ENCODE measurements at regions not wholly inside any gene's neighbourhood (a gene's known extent, or its start where the extent isn't known, plus 50 kb on each side); places are given as distances from the start of the nearest gene placed in this dataset.

DNA sequence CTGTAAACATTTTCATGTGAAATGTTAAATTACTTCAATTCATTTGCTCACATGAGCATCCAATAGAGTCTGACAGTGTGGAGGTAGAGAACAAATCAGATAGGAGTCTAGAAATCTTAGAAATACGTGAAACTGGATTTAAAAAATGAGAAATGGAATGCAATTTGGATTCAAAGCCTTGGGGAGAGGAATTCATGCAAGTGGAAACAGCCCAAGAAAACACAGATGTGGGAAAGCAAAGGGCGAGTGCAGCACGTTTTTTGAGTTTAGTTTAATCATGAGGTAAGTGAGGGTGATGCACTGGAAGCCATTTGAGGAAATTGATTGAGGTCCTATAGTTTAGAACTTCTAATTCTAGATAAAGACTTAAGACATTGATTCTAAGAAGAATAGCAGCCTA is 434.7 kb downstream of the C3orf38 start:
- Mint-ChIP-seq H3K27me3 (ENCODE audit: low read depth) (peaks cover 9% of the 10 kb centered on the region), H3K27ac (ENCODE audit: unreplicated experiment) (no peak overlapping the region), H3K4me3 (ENCODE audit: unreplicated experiment) (no peak overlapping the region), H3K36me3 (ENCODE audit: low read depth) (no peaks in the 10 kb centered on the region), H3K4me1 (ENCODE audit: low read depth) (peaks cover 11% of the 10 kb centered on the region), H3K9me3 (ENCODE audit: low read depth) (no peaks in the 10 kb centered on the region)
- TF ChIP-seq, protein P1, sequence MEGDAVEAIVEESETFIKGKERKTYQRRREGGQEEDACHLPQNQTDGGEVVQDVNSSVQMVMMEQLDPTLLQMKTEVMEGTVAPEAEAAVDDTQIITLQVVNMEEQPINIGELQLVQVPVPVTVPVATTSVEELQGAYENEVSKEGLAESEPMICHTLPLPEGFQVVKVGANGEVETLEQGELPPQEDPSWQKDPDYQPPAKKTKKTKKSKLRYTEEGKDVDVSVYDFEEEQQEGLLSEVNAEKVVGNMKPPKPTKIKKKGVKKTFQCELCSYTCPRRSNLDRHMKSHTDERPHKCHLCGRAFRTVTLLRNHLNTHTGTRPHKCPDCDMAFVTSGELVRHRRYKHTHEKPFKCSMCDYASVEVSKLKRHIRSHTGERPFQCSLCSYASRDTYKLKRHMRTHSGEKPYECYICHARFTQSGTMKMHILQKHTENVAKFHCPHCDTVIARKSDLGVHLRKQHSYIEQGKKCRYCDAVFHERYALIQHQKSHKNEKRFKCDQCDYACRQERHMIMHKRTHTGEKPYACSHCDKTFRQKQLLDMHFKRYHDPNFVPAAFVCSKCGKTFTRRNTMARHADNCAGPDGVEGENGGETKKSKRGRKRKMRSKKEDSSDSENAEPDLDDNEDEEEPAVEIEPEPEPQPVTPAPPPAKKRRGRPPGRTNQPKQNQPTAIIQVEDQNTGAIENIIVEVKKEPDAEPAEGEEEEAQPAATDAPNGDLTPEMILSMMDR (IDR thresholded peaks at IDR 0.05), result no peak
- no peak for DNase-seq (ENCODE audit: low spot score)

DNA sequence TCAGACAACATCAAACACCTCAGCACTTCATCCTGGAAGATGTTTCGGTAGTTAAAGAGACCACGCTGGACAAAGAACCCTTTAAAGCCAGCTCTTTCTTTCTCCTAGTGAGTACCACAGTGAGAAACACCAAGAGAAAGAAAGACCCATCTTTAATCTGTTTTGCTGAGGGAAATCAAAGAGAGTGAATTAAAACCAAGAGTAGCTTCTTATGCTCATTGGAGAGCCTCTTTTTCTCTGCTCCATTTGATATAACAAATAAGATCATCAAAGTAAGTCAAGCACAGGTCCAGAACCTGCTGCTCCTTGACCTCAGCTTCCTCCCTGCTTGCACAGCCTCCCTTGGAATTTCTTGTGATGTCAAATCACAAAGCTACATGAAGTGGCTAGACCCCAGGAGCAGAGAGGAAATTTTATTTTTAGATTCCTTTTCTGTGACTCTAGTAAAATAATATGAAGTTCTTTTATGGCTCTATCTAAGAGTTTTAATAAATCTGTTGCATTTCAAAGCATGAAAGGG is 436.4 kb downstream of the C3orf38 start:
- Mint-ChIP-seq H3K4me3 (ENCODE audit: unreplicated experiment) (no peak overlapping the region), H3K4me1 (ENCODE audit: low read depth) (peaks cover 9% of the 10 kb centered on the region), H3K27me3 (ENCODE audit: low read depth) (peaks cover 7% of the 10 kb centered on the region), H3K27ac (ENCODE audit: unreplicated experiment) (no peak overlapping the region), H3K9me3 (ENCODE audit: low read depth) (no peaks in the 10 kb centered on the region), H3K36me3 (ENCODE audit: low read depth) (no peaks in the 10 kb centered on the region)
- DNase-seq (ENCODE audit: low spot score), result no peak
- TF ChIP-seq, protein P1 (IDR thresholded peaks at IDR 0.05), result no peak

DNA sequence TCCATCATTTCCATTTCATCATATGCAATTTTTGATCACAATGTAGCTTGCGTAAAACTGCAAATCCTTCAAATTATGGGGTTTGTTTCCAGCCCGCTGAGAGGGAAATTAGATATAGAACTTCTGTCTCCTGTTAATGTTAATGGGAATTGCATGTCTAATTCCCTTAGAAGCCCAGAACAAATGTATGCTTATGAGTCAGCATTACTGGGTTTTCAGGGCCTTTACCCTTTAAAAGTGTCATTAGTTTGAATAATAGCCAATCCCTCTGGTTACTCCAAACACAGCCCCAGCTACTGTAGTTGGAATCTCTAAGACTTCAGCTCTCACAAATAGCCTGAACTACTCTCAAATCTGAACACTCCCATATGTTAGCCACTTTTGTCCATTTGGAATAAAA is 439.4 kb downstream of the C3orf38 start:
- Mint-ChIP-seq H3K4me3 (ENCODE audit: unreplicated experiment) (no peak overlapping the region), H3K36me3 (ENCODE audit: low read depth) (no peaks in the 10 kb centered on the region), H3K27me3 (ENCODE audit: low read depth) (peaks cover 2% of the 10 kb centered on the region), H3K4me1 (ENCODE audit: low read depth) (peaks cover 9% of the 10 kb centered on the region), H3K9me3 (ENCODE audit: low read depth) (no peaks in the 10 kb centered on the region), H3K27ac (ENCODE audit: unreplicated experiment) (no peak overlapping the region)
- DNase-seq (ENCODE audit: low spot score), result no peak
- TF ChIP-seq, protein P1 (IDR thresholded peaks at IDR 0.05), result no peak

DNA sequence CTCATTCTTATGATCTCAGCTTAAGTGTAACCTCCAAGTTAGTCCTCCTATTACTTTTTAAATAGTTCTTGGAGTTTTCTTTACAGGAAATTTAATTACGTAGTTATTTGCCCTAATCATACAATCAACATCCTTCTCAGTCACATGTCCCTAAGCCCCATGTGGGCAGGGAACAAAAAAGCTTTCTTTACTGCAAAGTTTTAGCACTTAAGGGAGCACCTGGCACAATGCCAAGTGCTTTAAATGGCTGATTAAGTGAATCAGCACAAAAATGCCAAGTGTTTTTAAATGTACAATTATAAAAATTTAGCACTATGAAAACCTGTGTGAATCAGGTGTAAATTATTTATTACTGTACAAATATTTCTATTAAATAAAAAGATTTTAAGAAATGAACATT is 445.3 kb downstream of the C3orf38 start:
- TF ChIP-seq, protein P1 (IDR thresholded peaks at IDR 0.05), result no peak
- Mint-ChIP-seq H3K27ac (ENCODE audit: unreplicated experiment) (no peak overlapping the region), H3K27me3 (ENCODE audit: low read depth) (no peaks in the 10 kb centered on the region), H3K36me3 (ENCODE audit: low read depth) (no peaks in the 10 kb centered on the region), H3K4me3 (ENCODE audit: unreplicated experiment) (no peak overlapping the region), H3K4me1 (ENCODE audit: low read depth) (peaks cover 7% of the 10 kb centered on the region), H3K9me3 (ENCODE audit: low read depth) (peaks cover 4% of the 10 kb centered on the region)
- DNase-seq (ENCODE audit: low spot score), result no peak

DNA sequence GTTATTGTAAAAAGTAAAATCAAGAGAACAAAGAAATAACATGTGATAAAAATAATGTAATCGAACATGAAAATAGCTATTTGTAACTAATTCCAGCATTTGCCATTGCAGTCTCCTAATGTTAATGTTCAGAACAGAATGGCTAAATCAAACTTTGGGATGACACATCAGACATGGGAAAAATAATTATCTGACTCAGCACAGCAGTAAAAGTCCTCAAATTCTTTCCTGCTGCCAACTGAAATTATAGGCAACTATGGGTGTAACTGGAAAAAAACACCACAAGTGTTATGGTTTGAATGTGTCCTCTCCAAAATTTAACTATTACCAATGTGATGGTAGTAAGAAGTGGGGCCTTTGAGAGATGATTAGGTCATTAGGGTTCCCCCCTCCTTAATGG is 446.7 kb downstream of the C3orf38 start:
- H3K9me3 Mint-ChIP-seq (ENCODE audit: low read depth), result peaks cover 4% of the 10 kb centered on the region
- no peaks in the 10 kb centered on the region for H3K36me3 Mint-ChIP-seq (ENCODE audit: low read depth)
- peaks cover 3% of the 10 kb centered on the region for H3K4me1 Mint-ChIP-seq (ENCODE audit: low read depth)
- TF ChIP-seq, protein P1 (IDR thresholded peaks at IDR 0.05), result no peak
- no peak overlapping the region for H3K4me3 Mint-ChIP-seq (ENCODE audit: unreplicated experiment)
- H3K27me3 Mint-ChIP-seq (ENCODE audit: low read depth), result no peaks in the 10 kb centered on the region
- H3K27ac Mint-ChIP-seq (ENCODE audit: unreplicated experiment), result no peak overlapping the region
- no peak for DNase-seq (ENCODE audit: low spot score)

Data from chondrocyte (in vitro differentiated cells).